BLaER1 treated with 17β-estradiol and CSF1 and Interleukin-3, amounts not matched to agents 10 nM and 100 nM (cell line): ENCODE measurements at regions not wholly inside any gene's neighbourhood (a gene's known extent, or its start where the extent isn't known, plus 50 kb on each side); places are given as distances from the start of the nearest gene placed in this dataset.
A peak's percentile ranks its signal among the peaks of the same experiment; 100 is the strongest.

Experiments used
- H3K27ac ChIP-seq, 11 experiments: shearing (Covaris generic); formaldehyde crosslinking; 2 replicates each; pipeline ENCODE4 v1.8.1; 2022
- H3K27me3 ChIP-seq, 11 experiments: shearing (Covaris generic); formaldehyde crosslinking; 2 replicates each; pipeline ENCODE4 v1.8.1; 2022
- H3K36me3 ChIP-seq, 11 experiments: shearing (Covaris generic); formaldehyde crosslinking; 2 replicates each; pipeline ENCODE4 v1.8.1; 2022
- H3K4me1 ChIP-seq, 10 experiments: shearing (Covaris generic); formaldehyde crosslinking; 2 replicates each; pipeline ENCODE4 v1.8.1; 2022
- H3K4me2 ChIP-seq, 11 experiments: shearing (Covaris generic); formaldehyde crosslinking; 2 replicates each; pipeline ENCODE4 v1.8.1; 2022
- H3K4me3 ChIP-seq, 10 experiments: shearing (Covaris generic); formaldehyde crosslinking; 2 replicates each; pipeline ENCODE4 v1.8.1; 2022
- H3K9ac ChIP-seq, 11 experiments: shearing (Covaris generic); formaldehyde crosslinking; 2 replicates each; pipeline ENCODE4 v1.8.1; 2022
- H3K9me3 ChIP-seq, 11 experiments: shearing (Covaris generic); formaldehyde crosslinking; replicated peaks in 1 of 11; 2 replicates each; pipeline ENCODE4 v1.8.1; 2022
- H4K20me1 ChIP-seq, 11 experiments: shearing (Covaris generic); formaldehyde crosslinking; 2 replicates each; pipeline ENCODE4 v1.8.1; 2022
- Cebpa-rat ChIP-seq, 11 experiments: shearing (Covaris generic); IDR thresholded peaks; 2 replicates each; pipeline ENCODE4 v1.8.1; 2022

DNA sequence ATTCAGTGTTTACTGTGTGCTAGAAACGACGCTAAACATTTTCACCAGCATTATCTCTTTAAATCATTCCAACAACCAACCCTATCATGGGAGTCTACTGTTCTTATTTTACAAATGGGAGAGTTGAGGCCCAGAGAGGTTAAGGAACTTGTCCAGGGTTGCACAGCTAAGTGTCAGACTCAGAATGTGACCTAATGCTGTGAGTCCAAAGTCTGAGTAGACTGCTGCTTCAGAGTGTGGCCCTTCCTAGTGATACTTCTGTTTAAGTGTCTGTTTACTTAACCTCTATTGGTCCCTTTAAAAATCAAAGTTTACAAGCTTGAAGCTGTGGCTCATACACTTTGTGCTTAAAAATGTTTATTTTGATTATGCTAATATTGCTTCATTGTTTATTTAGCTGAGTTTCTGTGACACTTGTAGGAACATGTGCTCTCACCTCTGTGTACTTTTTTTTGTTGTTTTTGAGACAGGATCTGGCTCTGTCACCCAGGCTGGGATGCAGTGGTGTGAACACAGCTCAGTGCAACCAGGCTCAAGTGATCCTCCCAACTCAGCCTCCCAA, 84.4 kb upstream of the SYPL1 start:
- Histone ChIP-seq H3K4me1 (peaks cover 0 to 21% (median 13%) of the 10 kb centered on the region in 10 experiments; a peak in 10 of 20 replicates), H3K27ac (no peak overlapping the region), H3K9ac (no peak overlapping the region), H3K9me3 (no peaks in the 10 kb centered on the region), H3K36me3 (no peaks in the 10 kb centered on the region), H4K20me1 (no peaks in the 10 kb centered on the region), H3K27me3 (no peaks in the 10 kb centered on the region), H3K4me3 (no peak overlapping the region), H3K4me2 (no peak overlapping the region)
- no peak for TF ChIP-seq Cebpa-rat (IDR thresholded peaks at IDR 0.05)

DNA sequence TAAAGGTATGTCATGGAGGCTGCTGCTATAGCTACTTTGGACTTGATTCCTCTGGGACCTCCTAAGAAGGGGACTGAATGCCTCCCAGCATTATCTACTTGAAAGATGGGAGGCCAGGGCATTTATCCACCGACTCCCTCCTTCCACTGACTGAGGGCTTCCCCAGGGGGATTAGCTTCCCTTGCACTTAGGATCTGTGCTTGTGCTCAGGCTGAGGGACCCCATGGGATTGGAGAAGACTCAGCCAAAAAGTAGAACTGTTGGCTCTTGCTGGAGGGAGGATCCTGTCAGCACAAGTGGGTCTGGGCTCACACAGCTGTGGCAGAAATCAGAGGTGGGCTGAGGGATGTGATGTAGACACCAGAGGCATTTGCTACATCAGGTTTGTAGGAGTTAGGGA, 81.5 kb upstream of the SYPL1 start:
- no peaks in the 10 kb centered on the region for H3K36me3 ChIP-seq
- H3K9ac ChIP-seq: no peak overlapping the region
- H3K4me2 ChIP-seq: peak overlapping the region in 6 of 11 experiments; percentile 1 to 24 (median 12); a peak in 9 of 22 replicates
- no peak overlapping the region for H3K27ac ChIP-seq
- H3K9me3 ChIP-seq: no peaks in the 10 kb centered on the region
- no peaks in the 10 kb centered on the region for H4K20me1 ChIP-seq
- H3K27me3 ChIP-seq: no peaks in the 10 kb centered on the region
- no peak overlapping the region for H3K4me3 ChIP-seq
- peaks cover 0 to 13% (median 8%) of the 10 kb centered on the region in 10 experiments; a peak in 10 of 20 replicates for H3K4me1 ChIP-seq
- no peak for TF ChIP-seq Cebpa-rat (IDR thresholded peaks at IDR 0.05)

DNA sequence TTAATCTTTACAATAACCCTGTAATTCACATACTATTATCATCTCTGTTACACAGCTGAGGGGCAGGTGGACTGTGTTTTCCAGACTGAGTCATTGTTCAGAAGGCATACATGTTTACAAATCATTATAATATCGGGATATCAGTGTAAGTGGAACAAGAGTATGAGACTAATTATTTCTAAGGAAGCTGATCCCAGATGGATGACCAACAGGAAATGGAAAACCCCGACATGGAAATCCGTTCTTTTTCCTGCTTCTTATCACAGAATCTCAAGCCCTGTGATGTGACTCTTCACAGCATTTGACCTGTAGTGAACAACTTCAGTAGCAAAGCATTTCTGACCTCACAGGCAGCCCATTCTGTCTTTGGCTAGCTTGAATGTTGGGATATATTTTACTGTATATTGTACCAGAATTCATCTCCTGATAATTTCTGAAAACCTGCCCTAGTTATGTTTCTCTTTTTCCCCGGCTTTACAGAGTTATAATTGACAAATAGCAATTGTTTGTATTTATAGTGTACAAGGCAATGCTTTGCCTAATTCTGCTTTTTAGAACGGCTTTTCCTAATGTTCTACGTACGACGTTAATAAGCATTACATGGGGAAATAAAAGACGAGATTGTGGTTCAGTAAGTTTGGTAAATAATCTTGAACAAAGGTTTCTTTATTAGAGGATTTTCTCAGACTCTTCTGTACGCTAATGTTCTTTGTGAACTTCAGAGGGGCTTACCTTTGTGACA, 78.6 kb upstream of the SYPL1 start:
- H3K4me3 ChIP-seq: no peak overlapping the region
- no peaks in the 10 kb centered on the region for H3K36me3 ChIP-seq
- no peak for TF ChIP-seq Cebpa-rat (IDR thresholded peaks at IDR 0.05)
- no peaks in the 10 kb centered on the region for H3K9me3 ChIP-seq
- H4K20me1 ChIP-seq: no peaks in the 10 kb centered on the region
- H3K27ac ChIP-seq: no peak overlapping the region
- H3K27me3 ChIP-seq: no peaks in the 10 kb centered on the region
- H3K9ac ChIP-seq: no peak overlapping the region
- H3K4me2 ChIP-seq: no peak overlapping the region
- H3K4me1 ChIP-seq: peaks cover 0 to 10% (median 7%) of the 10 kb centered on the region in 10 experiments; a peak in 8 of 20 replicates

DNA sequence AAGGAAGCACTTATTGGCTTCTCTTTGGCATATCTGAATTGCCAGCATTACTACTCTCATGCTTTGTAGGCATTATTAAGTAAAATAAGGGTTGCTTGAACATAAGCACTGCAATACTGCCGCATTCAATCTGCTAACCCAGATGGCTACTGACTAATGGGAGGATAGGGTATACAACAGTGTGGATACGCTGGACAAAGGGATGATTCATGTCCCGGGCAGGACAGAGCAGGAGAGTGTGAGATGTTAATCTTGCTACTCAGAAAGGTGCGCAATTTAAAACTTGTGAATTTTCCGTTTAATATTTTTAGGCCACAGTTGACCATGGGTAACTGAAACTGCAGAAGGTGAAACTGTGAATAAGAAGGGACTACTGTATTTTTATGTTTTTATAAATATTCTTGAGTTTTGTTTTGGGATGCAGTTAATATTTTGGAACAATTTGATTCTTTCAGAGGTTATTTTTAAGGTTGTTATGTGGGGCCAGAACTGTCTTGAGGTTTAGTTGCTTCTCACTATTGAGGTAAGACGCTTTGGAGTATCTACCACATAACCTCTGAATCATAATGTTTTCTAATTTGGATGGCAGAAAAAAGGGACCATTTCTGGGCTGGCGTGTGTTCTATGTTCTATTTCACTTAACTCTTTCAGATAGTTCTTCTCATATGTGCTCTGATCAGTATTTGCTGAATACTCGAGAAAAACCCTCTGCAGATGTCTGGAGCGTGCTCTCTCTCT, 75.7 kb upstream of the SYPL1 start:
- Histone ChIP-seq H3K4me3 (no peak overlapping the region), H3K9me3 (no peaks in the 10 kb centered on the region), H3K9ac (no peak overlapping the region), H3K27ac (no peak overlapping the region), H3K4me1 (no peaks in the 10 kb centered on the region), H4K20me1 (no peaks in the 10 kb centered on the region), H3K27me3 (no peaks in the 10 kb centered on the region), H3K36me3 (no peaks in the 10 kb centered on the region), H3K4me2 (no peak overlapping the region)
- no peak for TF ChIP-seq Cebpa-rat (IDR thresholded peaks at IDR 0.05)

DNA sequence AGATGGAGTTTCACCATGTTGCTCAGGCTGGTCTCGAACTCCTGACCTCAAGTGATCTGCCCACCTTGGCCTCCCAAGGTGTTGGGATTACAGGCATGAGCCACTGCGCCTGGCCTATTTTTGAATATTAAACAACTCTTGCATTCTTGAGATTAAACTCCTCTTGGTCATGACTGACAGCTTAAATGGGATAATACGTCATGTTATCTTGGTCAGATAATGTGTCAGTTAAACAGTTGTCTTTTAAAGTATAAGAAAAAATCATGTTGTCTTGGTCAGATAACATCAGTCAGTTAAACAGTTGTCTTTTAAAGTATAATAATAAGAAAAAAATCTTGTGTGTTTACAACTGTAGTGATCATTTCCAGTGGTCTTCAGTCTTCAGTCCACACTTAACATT, 73.6 kb upstream of the SYPL1 start:
- Histone ChIP-seq H4K20me1 (no peaks in the 10 kb centered on the region), H3K4me1 (no peaks in the 10 kb centered on the region), H3K27ac (no peak overlapping the region), H3K36me3 (no peaks in the 10 kb centered on the region), H3K9me3 (no peaks in the 10 kb centered on the region), H3K27me3 (no peaks in the 10 kb centered on the region), H3K4me3 (no peak overlapping the region), H3K9ac (no peak overlapping the region), H3K4me2 (no peak overlapping the region)
- TF ChIP-seq Cebpa-rat (IDR thresholded peaks at IDR 0.05): no peak

DNA sequence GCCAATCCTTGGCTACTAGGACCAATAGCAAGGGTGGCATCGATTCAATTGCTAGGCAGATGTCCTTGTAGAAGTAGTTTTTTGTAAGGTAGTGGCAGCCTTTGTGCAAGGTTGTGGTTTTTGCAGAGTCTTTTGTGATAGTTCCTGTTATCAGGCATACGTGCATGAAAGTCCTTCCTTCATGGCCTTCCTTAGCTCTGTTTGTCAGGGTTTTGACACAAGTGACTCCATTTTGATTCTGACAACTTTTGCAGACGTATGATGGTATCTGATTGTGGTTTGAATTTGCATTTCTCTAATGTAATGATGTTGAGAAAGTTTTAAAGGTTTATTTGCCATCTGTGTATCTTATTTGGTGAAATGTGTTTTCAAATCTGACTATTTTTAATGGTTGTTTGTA, 71.8 kb upstream of the SYPL1 start:
- Histone ChIP-seq H3K36me3 (no peaks in the 10 kb centered on the region), H3K4me3 (no peak overlapping the region), H3K27ac (no peak overlapping the region), H3K27me3 (no peaks in the 10 kb centered on the region), H3K9ac (no peak overlapping the region), H3K9me3 (no peaks in the 10 kb centered on the region), H3K4me1 (no peaks in the 10 kb centered on the region), H3K4me2 (no peak overlapping the region), H4K20me1 (no peaks in the 10 kb centered on the region)
- no peak for TF ChIP-seq Cebpa-rat (IDR thresholded peaks at IDR 0.05)

DNA sequence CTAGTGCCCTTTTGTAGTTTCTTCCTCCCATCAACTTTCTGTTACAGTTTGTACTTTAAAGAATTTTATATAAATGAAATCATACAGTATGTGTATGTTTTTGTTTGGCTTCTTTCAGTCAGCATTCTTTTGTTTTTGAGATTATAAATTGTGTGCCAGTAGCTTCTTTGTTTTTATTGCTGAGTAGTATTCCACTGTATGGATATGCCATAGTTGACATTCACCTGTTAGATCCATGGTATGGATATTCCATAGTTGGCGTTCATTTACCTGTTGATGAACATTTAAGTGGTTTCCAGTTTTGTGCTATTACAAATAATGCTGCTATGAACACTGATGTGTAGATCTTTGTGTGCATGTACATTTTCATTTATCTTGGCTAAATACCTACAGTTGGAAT, 70.8 kb upstream of the SYPL1 start:
- no peak for TF ChIP-seq Cebpa-rat (IDR thresholded peaks at IDR 0.05)
- no peak overlapping the region for H3K27ac ChIP-seq
- H4K20me1 ChIP-seq: no peaks in the 10 kb centered on the region
- peaks cover under 1 to 8% (median 3%) of the 10 kb centered on the region in 10 experiments; a peak in 15 of 20 replicates for H3K4me1 ChIP-seq
- H3K27me3 ChIP-seq: no peaks in the 10 kb centered on the region
- H3K36me3 ChIP-seq: no peaks in the 10 kb centered on the region
- no peak overlapping the region for H3K4me3 ChIP-seq
- H3K9me3 ChIP-seq: no peaks in the 10 kb centered on the region
- no peak overlapping the region for H3K9ac ChIP-seq
- no peak overlapping the region for H3K4me2 ChIP-seq

DNA sequence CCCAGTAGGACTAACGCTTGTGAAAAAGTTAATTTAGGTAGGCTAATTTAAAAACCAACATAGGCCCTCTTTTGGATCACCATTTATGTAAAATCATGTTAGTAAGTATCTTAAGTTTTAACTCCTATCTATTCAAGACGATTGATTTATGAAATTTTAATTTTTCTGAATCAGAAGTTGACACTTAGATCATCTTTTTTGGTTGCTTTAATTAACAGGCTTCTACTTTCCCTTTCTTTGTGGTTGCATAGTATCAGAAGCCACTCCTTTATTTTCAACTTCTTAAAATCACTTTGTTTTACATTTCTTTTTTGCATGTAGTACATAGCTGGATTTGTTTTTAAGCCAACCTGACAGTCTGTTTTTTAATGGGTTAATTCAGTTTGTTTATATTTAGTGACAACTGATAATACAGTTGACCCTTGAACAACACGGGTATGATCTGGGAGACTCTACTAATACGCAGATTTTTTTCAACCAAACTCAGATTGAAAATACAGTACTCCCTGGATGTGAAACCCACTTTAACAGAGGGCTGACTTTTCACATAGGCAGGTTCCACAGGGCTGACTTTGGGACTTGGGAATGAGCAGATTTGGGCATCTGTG, 69.7 kb upstream of the SYPL1 start:
- Histone ChIP-seq H3K9me3 (no peaks in the 10 kb centered on the region), H3K27ac (no peak overlapping the region), H3K4me3 (no peak overlapping the region), H3K36me3 (no peaks in the 10 kb centered on the region), H3K27me3 (no peaks in the 10 kb centered on the region), H3K9ac (no peak overlapping the region), H4K20me1 (no peaks in the 10 kb centered on the region), H3K4me1 (peaks cover 7 to 19% (median 13%) of the 10 kb centered on the region in 10 experiments; a peak in 18 of 20 replicates), H3K4me2 (no peak overlapping the region)
- no peak for TF ChIP-seq Cebpa-rat (IDR thresholded peaks at IDR 0.05)

DNA sequence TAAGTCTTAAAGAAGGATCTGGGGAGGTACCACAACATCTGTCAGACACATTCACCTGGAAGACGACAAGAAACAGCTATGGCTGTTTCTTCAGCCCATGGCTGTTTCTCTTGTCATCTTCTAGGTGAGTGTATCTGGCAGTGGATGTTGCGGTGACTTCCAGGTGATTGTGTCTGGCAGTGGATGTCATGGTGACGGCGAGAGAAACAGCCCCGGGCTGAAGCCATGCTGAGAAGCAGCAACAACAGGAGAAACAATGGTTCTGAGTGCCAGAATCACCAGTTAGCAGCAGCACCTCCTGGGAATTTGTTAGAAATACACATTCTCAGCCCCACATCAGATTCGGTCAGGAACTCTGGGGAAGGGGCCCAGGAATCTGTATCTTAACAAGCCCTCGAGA, 68.6 kb upstream of the SYPL1 start:
- Histone ChIP-seq H3K4me3 (no peak overlapping the region), H3K36me3 (no peaks in the 10 kb centered on the region), H3K9ac (no peak overlapping the region), H3K4me1 (peaks cover 7 to 21% (median 16%) of the 10 kb centered on the region in 10 experiments; a peak in 18 of 20 replicates), H3K27me3 (no peaks in the 10 kb centered on the region), H3K9me3 (no peaks in the 10 kb centered on the region), H3K27ac (no peak overlapping the region), H3K4me2 (no peak overlapping the region), H4K20me1 (no peaks in the 10 kb centered on the region)
- TF ChIP-seq Cebpa-rat (IDR thresholded peaks at IDR 0.05): no peak
